HEK293 (cell line): ENCODE measurements at regions not wholly inside any gene's neighbourhood (a gene's known extent, or its start where the extent isn't known, plus 50 kb on each side); places are given as distances from the start of the nearest gene placed in this dataset.

ENCODE experiments used
- CTCF ChIA-PET: fragments of 350-600 bp; formaldehyde crosslinking; extraction: SDS; loops from one replicate; lab custom pipeline; 2021; ENCODE audit warnings: antibody characterized with exemption; lab: Yijun Ruan, JAX
- POLR2A ChIA-PET: fragments of 300-600 bp; formaldehyde crosslinking; extraction: SDS; loops from one replicate; lab custom pipeline; 2020; ENCODE audit warnings: antibody characterized with exemption, inconsistent platforms; lab: Yijun Ruan, JAX
- H3K27ac ChIP-seq: fragments of 200-500 bp; sonication (Bioruptor generic); 2 replicates; pipeline ENCODE4 v1.5.1; 2014; ENCODE audit warnings: low read depth, low read length, control low read depth, inconsistent platforms; ENCODE audit errors: extremely low read depth
- H3K36me3 ChIP-seq, 2 experiments: fragments of 200-500 bp in 1 of 2; sonication (Bioruptor generic) in 1 of 2; 1 replicate in 1 of 2; 2 replicates in 1 of 2; pipeline ENCODE4 v1.5.1; 2014 to 2017; ENCODE audit warnings: inconsistent platforms in 2 of 2, low read length in 2 of 2; ENCODE audit not compliant: control insufficient read depth in 2 of 2, insufficient read depth in 1 of 2
- H3K4me1 ChIP-seq: fragments of 200-500 bp; sonication (Bioruptor generic); 2 replicates; pipeline ENCODE4 v1.5.1; 2014; ENCODE audit warnings: mild to moderate bottlenecking, low read length, inconsistent platforms; ENCODE audit not compliant: control insufficient read depth, insufficient read depth
- H3K4me3 ChIP-seq: 2 replicates; pipeline ENCODE4 v1.5.1; 2011; ENCODE audit warnings: low read depth, mild to moderate bottlenecking, control low read depth, low read length, moderate library complexity
- H3K9me3 ChIP-seq: fragments of 200-500 bp; sonication (Bioruptor generic); 2 replicates; pipeline ENCODE4 v1.5.1; 2014; ENCODE audit warnings: low read depth, low read length, inconsistent platforms; ENCODE audit not compliant: control insufficient read depth, insufficient read depth
- FEZF1 ChIP-seq: fragments of 450-650 bp; formaldehyde crosslinking; IDR thresholded peaks from 2 replicates; pipeline ENCODE4 v1.5.1; 2016; ENCODE audit warnings: missing biosample characterization, missing genetic modification characterization
- INSM2 ChIP-seq: fragments of 450-650 bp; formaldehyde crosslinking; IDR thresholded peaks from 2 replicates; pipeline ENCODE4 v1.5.1; 2016; ENCODE audit warnings: missing biosample characterization, missing genetic modification characterization
- OSR2 ChIP-seq: fragments of 450-650 bp; formaldehyde crosslinking; IDR thresholded peaks from 2 replicates; pipeline ENCODE4 v1.5.1; 2016; ENCODE audit warnings: missing biosample characterization, missing genetic modification characterization
- PBX3 ChIP-seq: sonication (generic); formaldehyde crosslinking; IDR thresholded peaks from 2 replicates; pipeline ENCODE4 v1.8.1; 2022; ENCODE audit warnings: mild to moderate bottlenecking, moderate library complexity, missing genetic modification reagents
- SETDB1 ChIP-seq: IDR thresholded peaks from one replicate; pipeline ENCODE4 v1.6.1; 2017; ENCODE audit warnings: mild to moderate bottlenecking, low read length, moderate library complexity, mixed read lengths; ENCODE audit not compliant: insufficient read length
- TCF7L2 ChIP-seq: IDR thresholded peaks from 2 replicates; pipeline ENCODE4 v1.6.1; 2011; ENCODE audit warnings: low read depth, mild to moderate bottlenecking, inconsistent platforms, low read length, moderate library complexity, borderline replicate concordance
- YY1 ChIP-seq: fragments of 450-650 bp; formaldehyde crosslinking; IDR thresholded peaks from 2 replicates; pipeline ENCODE4 v1.5.1; 2018; ENCODE audit warnings: missing biosample characterization, missing genetic modification characterization
- ZBTB1 ChIP-seq: fragments of 450-650 bp; formaldehyde crosslinking; IDR thresholded peaks from 2 replicates; pipeline ENCODE4 v1.5.1; 2016; ENCODE audit warnings: missing biosample characterization, missing genetic modification characterization
- ZNF114 ChIP-seq: fragments of 450-650 bp; formaldehyde crosslinking; IDR thresholded peaks from 2 replicates; pipeline ENCODE4 v1.5.0; 2017; ENCODE audit warnings: missing biosample characterization, missing genetic modification characterization
- ZNF133 ChIP-seq: fragments of 450-650 bp; formaldehyde crosslinking; IDR thresholded peaks from 2 replicates; pipeline ENCODE4 v1.5.1; 2016; ENCODE audit warnings: missing biosample characterization, missing genetic modification characterization
- ZNF202 ChIP-seq: fragments of 450-650 bp; formaldehyde crosslinking; IDR thresholded peaks from 2 replicates; pipeline ENCODE4 v1.5.1; 2016; ENCODE audit warnings: missing biosample characterization, missing genetic modification characterization, borderline replicate concordance
- ZNF211 ChIP-seq: fragments of 450-650 bp; formaldehyde crosslinking; IDR thresholded peaks from 2 replicates; pipeline ENCODE4 v1.5.1; 2016; ENCODE audit warnings: low read depth, missing biosample characterization, missing genetic modification characterization
- ZNF280D ChIP-seq: fragments of 450-650 bp; formaldehyde crosslinking; IDR thresholded peaks from 2 replicates; pipeline ENCODE4 v1.5.1; 2016; ENCODE audit warnings: missing biosample characterization, missing genetic modification characterization
- ZNF580 ChIP-seq: fragments of 450-650 bp; formaldehyde crosslinking; IDR thresholded peaks from 2 replicates; pipeline ENCODE4 v1.5.1; 2016; ENCODE audit warnings: missing biosample characterization, missing genetic modification characterization
- ZNF621 ChIP-seq: fragments of 450-650 bp; formaldehyde crosslinking; IDR thresholded peaks from 2 replicates; pipeline ENCODE4 v1.5.1; 2017; ENCODE audit warnings: missing biosample characterization, missing genetic modification characterization
- ZNF624 ChIP-seq: fragments of 450-650 bp; formaldehyde crosslinking; IDR thresholded peaks from 2 replicates; pipeline ENCODE4 v1.5.1; 2017; ENCODE audit warnings: missing biosample characterization, missing genetic modification characterization
- ZNF670 ChIP-seq: fragments of 450-650 bp; formaldehyde crosslinking; IDR thresholded peaks from 2 replicates; pipeline ENCODE4 v1.5.1; 2016; ENCODE audit warnings: missing biosample characterization, missing genetic modification characterization, low read depth
- TF ChIP-seq, protein P1 (sequence below): fragments of 450-650 bp; formaldehyde crosslinking; IDR thresholded peaks from 2 replicates; pipeline ENCODE4 v1.5.1; 2017; ENCODE audit warnings: missing biosample characterization, missing genetic modification characterization
- TF ChIP-seq, protein P2 (sequence below): fragments of 450-650 bp; IDR thresholded peaks from 2 replicates; pipeline ENCODE4 v1.5.1; 2018; ENCODE audit warnings: missing biosample characterization, mild to moderate bottlenecking, missing genetic modification characterization
- TF ChIP-seq, protein P3 (sequence below): fragments of 450-650 bp; formaldehyde crosslinking; IDR thresholded peaks from 2 replicates; pipeline ENCODE4 v1.5.1; 2016; ENCODE audit warnings: missing biosample characterization, missing genetic modification characterization
- TF ChIP-seq, protein P4 (sequence below): fragments of 450-650 bp; formaldehyde crosslinking; IDR thresholded peaks from 2 replicates; pipeline ENCODE4 v1.5.1; 2017; ENCODE audit warnings: missing biosample characterization, missing genetic modification characterization

- TF ChIP-seq, protein P1, sequence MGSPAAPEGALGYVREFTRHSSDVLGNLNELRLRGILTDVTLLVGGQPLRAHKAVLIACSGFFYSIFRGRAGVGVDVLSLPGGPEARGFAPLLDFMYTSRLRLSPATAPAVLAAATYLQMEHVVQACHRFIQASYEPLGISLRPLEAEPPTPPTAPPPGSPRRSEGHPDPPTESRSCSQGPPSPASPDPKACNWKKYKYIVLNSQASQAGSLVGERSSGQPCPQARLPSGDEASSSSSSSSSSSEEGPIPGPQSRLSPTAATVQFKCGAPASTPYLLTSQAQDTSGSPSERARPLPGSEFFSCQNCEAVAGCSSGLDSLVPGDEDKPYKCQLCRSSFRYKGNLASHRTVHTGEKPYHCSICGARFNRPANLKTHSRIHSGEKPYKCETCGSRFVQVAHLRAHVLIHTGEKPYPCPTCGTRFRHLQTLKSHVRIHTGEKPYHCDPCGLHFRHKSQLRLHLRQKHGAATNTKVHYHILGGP (tag by site-specific recombination), result peak; percentile 6; the same call in 1 of the 2 replicates
- no peak for TF ChIP-seq ZNF670
- TF ChIP-seq FEZF1 (tag by site-specific recombination), result no peak
- TF ChIP-seq ZNF211 (tag by site-specific recombination), result no peak
- no peak for TF ChIP-seq ZNF202 (tag by site-specific recombination)
Observed at GRCh38 chr16:55214412-55214811, 109.6 kb upstream of the IRX6 start (continued).

- Histone ChIP-seq H3K4me1 (no peaks in the 10 kb centered on the region), H3K27ac (no peak overlapping the region), H3K36me3 (no peaks in the 10 kb centered on the region), H3K9me3 (no peaks in the 10 kb centered on the region), H3K4me3 (no peak overlapping the region)
- TF ChIP-seq ZNF621 (tag by site-specific recombination) (no peak), INSM2 (tag by site-specific recombination) (no peak), TCF7L2 (no peak), ZNF133 (tag by site-specific recombination) (no peak), SETDB1 (no peak), ZNF114 (no peak), ZNF624 (tag by site-specific recombination) (no peak), ZBTB1 (tag by site-specific recombination) (no peak), YY1 (tag by site-specific recombination) (no peak), OSR2 (tag by site-specific recombination) (no peak), ZNF580 (tag by site-specific recombination) (no peak), ZNF280D (tag by site-specific recombination) (no peak), PBX3 (CRISPR knock-in tag) (no peak)
- TF ChIP-seq, protein P2, sequence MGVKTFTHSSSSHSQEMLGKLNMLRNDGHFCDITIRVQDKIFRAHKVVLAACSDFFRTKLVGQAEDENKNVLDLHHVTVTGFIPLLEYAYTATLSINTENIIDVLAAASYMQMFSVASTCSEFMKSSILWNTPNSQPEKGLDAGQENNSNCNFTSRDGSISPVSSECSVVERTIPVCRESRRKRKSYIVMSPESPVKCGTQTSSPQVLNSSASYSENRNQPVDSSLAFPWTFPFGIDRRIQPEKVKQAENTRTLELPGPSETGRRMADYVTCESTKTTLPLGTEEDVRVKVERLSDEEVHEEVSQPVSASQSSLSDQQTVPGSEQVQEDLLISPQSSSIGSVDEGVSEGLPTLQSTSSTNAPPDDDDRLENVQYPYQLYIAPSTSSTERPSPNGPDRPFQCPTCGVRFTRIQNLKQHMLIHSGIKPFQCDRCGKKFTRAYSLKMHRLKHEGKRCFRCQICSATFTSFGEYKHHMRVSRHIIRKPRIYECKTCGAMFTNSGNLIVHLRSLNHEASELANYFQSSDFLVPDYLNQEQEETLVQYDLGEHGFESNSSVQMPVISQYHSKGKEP (tag by site-specific recombination), result no peak
- TF ChIP-seq, protein P3, sequence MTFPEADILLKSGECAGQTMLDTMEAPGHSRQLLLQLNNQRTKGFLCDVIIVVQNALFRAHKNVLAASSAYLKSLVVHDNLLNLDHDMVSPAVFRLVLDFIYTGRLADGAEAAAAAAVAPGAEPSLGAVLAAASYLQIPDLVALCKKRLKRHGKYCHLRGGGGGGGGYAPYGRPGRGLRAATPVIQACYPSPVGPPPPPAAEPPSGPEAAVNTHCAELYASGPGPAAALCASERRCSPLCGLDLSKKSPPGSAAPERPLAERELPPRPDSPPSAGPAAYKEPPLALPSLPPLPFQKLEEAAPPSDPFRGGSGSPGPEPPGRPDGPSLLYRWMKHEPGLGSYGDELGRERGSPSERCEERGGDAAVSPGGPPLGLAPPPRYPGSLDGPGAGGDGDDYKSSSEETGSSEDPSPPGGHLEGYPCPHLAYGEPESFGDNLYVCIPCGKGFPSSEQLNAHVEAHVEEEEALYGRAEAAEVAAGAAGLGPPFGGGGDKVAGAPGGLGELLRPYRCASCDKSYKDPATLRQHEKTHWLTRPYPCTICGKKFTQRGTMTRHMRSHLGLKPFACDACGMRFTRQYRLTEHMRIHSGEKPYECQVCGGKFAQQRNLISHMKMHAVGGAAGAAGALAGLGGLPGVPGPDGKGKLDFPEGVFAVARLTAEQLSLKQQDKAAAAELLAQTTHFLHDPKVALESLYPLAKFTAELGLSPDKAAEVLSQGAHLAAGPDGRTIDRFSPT, result no peak
- TF ChIP-seq, protein P4, sequence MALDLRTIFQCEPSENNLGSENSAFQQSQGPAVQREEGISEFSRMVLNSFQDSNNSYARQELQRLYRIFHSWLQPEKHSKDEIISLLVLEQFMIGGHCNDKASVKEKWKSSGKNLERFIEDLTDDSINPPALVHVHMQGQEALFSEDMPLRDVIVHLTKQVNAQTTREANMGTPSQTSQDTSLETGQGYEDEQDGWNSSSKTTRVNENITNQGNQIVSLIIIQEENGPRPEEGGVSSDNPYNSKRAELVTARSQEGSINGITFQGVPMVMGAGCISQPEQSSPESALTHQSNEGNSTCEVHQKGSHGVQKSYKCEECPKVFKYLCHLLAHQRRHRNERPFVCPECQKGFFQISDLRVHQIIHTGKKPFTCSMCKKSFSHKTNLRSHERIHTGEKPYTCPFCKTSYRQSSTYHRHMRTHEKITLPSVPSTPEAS, result no peak
- CTCF ChIA-PET, result no interaction called here
- POLR2A ChIA-PET, result no interaction called here
Observed at GRCh38 chr16:55214974-55215494, 109.0 kb upstream of the IRX6 start.
